ENCODE measurements at regions not wholly inside any gene's neighbourhood (a gene's known extent, or its start where the extent isn't known, plus 50 kb on each side); places are given as distances from the start of the nearest gene placed in this dataset.
"Not testable (repeated sequence)": the region's sequence is repeated elsewhere in the genome, so short reads cannot be mapped to it uniquely, and the experiment has no call there.

DNA sequence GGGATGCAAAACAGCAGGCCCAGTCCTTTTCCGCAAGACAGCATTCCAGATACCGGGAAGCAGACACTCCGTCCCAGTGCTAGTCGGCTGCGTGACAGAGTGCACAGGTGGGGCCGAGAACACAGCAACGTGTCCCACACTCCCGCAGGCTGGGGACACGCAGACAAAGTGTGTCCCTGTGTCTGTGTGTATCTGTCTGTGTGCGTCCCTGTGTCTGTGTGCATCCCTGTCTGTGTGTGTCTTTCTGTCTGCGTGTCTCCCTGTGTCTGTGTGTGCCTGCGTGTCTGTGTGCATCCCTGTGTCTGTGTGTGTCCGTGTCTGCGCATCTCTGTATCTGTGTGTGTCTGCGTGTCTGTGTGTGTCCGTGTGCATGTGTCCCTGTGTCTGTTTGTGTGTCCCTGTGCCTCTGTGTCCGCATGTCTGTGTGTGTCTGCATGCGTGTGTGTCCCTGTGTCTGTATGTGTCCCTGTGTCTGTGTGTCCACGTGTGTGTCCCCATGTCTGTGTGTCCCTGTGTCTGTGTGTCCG is 137.0 kb downstream of the MRPL36 start:
- Mint-ChIP-seq H3K9me3 (no peaks in the 10 kb centered on the region), H3K36me3 (ENCODE audit: low read depth) (no peaks in the 10 kb centered on the region), H3K27ac (no peak overlapping the region), H3K4me3 (no peak overlapping the region), H3K27me3 (peaks cover 40% of the 10 kb centered on the region), H3K4me1 (ENCODE audit: low read depth) (no peaks in the 10 kb centered on the region)
- intact Hi-C loops (cut with micrococcal nuclease), result loop anchor here (10.0 kb wide), 1 partner anchor 738 kb away; no protein-coding TSS in a partner anchor

DNA sequence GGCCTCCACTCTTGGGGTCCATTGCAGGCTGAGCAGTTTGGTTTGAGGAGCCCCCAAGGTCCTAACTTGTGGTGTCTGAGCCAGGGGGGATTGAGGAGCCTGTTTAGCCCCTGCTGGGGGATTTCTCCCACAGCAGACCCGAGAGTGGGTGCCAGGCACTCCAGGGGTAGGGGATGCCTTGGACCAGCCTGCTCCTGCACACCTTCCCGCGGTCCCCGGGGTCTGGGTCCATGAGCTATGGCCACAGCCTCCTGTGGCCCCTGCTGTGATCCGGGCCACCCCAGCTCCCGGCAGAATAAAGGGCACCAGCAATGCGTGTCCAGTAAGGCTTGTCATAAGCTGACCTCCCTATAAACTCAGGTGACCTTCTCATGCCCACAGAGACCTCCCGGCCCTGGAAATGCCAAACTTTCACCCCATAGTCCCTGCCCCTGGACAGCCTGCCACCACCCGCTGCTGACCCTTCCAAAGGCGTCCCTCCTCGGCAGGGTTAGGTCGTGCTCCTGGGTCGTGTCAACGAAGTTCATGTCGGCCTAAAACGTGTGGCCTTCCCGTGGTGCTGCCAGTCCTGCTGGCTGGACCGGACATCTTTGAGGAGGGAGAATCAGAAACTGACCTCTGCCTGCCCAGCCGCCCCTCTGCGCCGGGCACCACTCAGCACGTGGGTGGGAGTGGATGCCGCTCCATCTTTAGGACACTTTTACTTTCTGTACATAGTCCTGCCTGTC is 137.6 kb downstream of the MRPL36 start:
- Mint-ChIP-seq H3K36me3 (ENCODE audit: low read depth) (no peaks in the 10 kb centered on the region), H3K27ac (no peak overlapping the region), H3K9me3 (no peaks in the 10 kb centered on the region), H3K4me3 (no peak overlapping the region), H3K27me3 (peaks cover 42% of the 10 kb centered on the region), H3K4me1 (ENCODE audit: low read depth) (no peaks in the 10 kb centered on the region)
- intact Hi-C loops (cut with micrococcal nuclease), result loop anchor here (10.0 kb wide), 1 partner anchor 737 kb away; no protein-coding TSS in a partner anchor

DNA sequence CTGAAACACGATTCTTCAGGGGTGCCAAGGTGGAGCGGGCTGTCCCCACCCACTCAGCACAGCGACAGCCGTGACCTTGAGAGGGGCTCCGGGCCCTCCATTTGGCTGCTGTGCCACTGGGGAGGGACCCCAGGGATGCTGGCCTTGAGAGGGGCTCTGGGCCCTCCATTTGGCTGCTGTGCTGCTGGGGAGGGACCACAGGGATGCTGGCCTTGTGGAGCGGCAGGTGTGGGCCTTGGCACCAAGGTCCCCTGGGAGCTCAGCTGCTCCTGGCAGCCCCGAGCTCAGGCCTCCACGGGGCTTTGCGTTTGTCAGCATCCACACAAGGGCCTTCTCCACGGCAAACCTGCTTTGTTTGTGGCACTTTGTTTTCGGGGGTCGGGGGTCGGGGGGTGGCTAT is 137.6 kb upstream of the LPCAT1 start:
- H3K27me3 Mint-ChIP-seq, result peaks cover 39% of the 10 kb centered on the region
- H3K27ac Mint-ChIP-seq, result no peak overlapping the region
- no peak overlapping the region for H3K4me3 Mint-ChIP-seq
- no peaks in the 10 kb centered on the region for H3K4me1 Mint-ChIP-seq (ENCODE audit: low read depth)
- H3K36me3 Mint-ChIP-seq (ENCODE audit: low read depth), result no peaks in the 10 kb centered on the region
- H3K9me3 Mint-ChIP-seq, result no peaks in the 10 kb centered on the region
- intact Hi-C loops (cut with micrococcal nuclease), result loop anchor here (10.0 kb wide), 1 partner anchor 737 kb away; no protein-coding TSS in a partner anchor

DNA sequence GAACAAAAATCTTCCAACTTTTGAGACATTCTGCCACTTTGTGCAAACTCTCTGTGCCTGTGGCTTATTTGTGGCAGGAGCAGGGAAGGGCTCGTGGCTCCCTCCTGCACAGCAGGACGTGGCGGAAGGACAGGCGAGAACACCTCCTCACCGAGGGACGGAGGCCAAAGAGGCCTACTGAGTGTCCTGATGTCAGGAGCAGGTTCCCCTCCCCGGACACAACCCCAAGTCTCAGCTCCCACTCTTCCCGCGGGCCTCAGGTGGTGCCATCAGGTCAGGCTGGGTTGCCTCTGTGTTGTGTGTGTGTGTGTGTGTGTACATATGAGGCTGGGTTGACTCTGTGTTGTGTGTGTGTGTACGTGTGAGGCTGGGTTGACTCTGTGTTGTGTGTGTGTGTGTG is 136.8 kb upstream of the LPCAT1 start:
- no peaks in the 10 kb centered on the region for H3K9me3 Mint-ChIP-seq
- no peak overlapping the region for H3K4me3 Mint-ChIP-seq
- no peaks in the 10 kb centered on the region for H3K4me1 Mint-ChIP-seq (ENCODE audit: low read depth)
- intact Hi-C loops (cut with micrococcal nuclease), result loop anchor here (10.0 kb wide), 1 partner anchor 736 kb away; no protein-coding TSS in a partner anchor
- no peaks in the 10 kb centered on the region for H3K36me3 Mint-ChIP-seq (ENCODE audit: low read depth)
- no peak overlapping the region for H3K27ac Mint-ChIP-seq
- peaks cover 37% of the 10 kb centered on the region for H3K27me3 Mint-ChIP-seq

DNA sequence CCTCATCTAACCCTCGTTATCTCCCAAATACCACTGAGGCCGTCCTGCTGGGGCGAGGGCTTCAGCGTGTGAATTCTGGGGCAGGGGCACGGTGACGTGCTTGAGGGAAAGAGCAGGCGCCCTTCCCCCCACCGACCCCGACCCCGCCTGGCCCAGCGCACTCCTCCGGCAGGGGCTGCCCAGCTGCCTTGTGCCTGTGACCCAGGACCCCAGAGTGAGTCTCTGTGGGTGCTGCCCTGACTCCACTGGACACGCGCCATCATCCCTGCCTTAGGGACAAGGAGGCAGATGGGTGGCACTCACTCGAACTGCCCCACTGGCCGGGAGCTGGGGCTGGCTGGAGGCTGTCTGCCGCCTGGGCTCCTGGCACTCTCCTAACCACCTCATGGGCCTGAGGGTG is 136.2 kb upstream of the LPCAT1 start:
- Mint-ChIP-seq H3K4me3 (no peak overlapping the region), H3K27ac (no peak overlapping the region), H3K4me1 (ENCODE audit: low read depth) (no peaks in the 10 kb centered on the region), H3K36me3 (ENCODE audit: low read depth) (no peaks in the 10 kb centered on the region), H3K27me3 (peaks cover 37% of the 10 kb centered on the region), H3K9me3 (no peaks in the 10 kb centered on the region)
- intact Hi-C loops (cut with micrococcal nuclease), result loop anchor here (10.0 kb wide), 1 partner anchor 735 kb away; no protein-coding TSS in a partner anchor

DNA sequence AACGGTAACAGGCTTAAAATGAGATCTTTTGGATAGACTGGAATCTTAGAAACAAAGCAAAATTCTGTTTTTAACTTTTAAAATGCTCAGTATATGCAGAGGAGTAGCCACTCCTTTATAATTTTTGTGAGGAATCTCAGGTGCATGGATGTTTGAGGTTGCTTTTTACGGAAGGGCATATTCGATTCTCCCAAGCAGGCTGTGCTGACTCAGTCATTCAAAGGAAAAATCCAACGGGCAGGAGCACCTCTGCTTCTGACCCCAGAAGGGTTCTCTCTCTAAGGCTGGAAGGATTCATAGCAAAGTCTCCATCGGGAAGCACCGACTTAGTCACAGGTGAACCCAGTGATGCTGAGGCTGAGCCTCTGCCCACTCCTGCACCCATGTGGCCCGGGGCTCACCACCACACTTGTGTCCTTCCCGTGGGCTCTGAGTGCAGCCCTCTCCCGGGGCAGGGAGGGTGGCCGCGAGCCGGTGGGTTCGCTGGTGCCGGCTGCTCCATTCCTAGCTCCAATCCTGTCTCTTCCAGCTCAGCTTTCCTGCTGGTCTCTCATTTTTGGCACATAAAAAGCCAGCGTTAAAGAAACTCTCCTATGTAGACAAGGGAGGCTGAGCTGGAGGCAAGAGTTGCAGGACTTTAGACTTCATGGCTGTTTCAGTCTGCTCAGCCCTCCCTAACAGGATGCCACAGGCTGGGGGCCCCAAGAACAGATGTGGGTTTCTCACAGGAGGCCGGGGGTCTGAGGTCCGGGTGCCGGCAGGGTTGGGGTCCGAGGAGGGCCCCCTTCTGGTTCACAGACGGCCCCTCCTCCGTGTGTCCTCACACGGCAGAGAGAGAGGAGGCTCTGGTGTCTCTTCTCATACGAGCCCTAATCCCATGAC is 135.6 kb upstream of the LPCAT1 start:
- H3K27ac Mint-ChIP-seq, result no peak overlapping the region
- H3K36me3 Mint-ChIP-seq (ENCODE audit: low read depth), result no peaks in the 10 kb centered on the region
- no peaks in the 10 kb centered on the region for H3K4me1 Mint-ChIP-seq (ENCODE audit: low read depth)
- peaks cover 41% of the 10 kb centered on the region for H3K27me3 Mint-ChIP-seq
- no peaks in the 10 kb centered on the region for H3K9me3 Mint-ChIP-seq
- no peak overlapping the region for H3K4me3 Mint-ChIP-seq
- intact Hi-C loops (cut with micrococcal nuclease), result no loop called here

DNA sequence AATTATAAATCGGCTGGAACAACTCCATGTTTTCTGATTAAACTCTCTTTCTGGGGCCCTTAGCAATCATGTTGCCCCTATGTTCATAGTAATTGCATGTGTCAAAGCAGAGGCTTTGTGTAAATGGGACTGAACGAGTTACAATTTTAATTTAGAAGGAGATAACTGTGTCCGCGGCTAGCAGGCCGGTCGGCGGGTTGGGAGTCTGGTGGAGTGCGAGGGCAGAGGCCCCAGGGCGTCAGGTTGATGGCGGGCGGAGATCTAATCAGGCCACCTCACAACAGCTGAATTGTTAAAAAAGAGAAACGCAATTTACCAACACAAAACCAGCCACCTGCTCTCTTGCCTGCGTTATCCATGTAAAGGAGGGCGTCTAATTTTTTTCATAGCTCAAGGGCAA is 134.9 kb upstream of the LPCAT1 start:
- no peak overlapping the region for H3K4me3 Mint-ChIP-seq
- H3K27ac Mint-ChIP-seq, result no peak overlapping the region
- H3K4me1 Mint-ChIP-seq (ENCODE audit: low read depth), result no peaks in the 10 kb centered on the region
- H3K27me3 Mint-ChIP-seq, result peaks cover 45% of the 10 kb centered on the region
- H3K9me3 Mint-ChIP-seq, result no peaks in the 10 kb centered on the region
- H3K36me3 Mint-ChIP-seq (ENCODE audit: low read depth), result no peaks in the 10 kb centered on the region
- intact Hi-C loops (cut with micrococcal nuclease), result no loop called here

DNA sequence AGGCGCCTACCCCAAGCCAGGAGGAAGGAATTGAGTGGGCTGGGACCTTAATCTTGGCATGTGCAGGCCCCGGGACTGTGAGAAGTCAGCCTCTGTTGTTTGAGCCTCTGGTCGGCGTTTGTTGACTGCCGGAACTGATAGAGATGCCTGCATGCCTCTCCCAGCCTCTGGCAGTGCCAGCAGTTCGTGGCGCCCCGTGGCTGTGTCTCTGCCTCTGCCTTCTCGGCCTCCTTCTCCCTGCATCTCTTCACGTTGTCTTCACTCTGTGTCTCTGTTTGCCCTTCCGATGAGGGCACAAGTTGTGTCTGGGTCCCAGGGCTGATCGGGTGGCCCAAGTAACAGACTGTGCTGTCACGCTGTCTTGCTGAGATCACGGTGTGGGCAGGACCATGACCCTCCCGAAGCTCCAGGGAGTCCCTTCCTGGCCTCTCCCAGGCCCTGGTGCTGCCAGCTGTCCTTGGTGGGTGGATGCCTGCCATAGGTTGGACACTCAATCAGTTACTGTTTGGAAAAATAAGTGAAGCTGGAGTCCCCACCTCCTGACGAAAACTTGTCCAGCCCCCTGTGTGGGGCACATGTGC is 133.5 kb upstream of the LPCAT1 start:
- intact Hi-C loops (cut with micrococcal nuclease), result no loop called here
- no peak overlapping the region for H3K4me3 Mint-ChIP-seq
- peaks cover 9% of the 10 kb centered on the region for H3K4me1 Mint-ChIP-seq (ENCODE audit: low read depth)
- no peaks in the 10 kb centered on the region for H3K9me3 Mint-ChIP-seq
- peaks cover 54% of the 10 kb centered on the region for H3K27me3 Mint-ChIP-seq
- no peak overlapping the region for H3K27ac Mint-ChIP-seq
- no peaks in the 10 kb centered on the region for H3K36me3 Mint-ChIP-seq (ENCODE audit: low read depth)

DNA sequence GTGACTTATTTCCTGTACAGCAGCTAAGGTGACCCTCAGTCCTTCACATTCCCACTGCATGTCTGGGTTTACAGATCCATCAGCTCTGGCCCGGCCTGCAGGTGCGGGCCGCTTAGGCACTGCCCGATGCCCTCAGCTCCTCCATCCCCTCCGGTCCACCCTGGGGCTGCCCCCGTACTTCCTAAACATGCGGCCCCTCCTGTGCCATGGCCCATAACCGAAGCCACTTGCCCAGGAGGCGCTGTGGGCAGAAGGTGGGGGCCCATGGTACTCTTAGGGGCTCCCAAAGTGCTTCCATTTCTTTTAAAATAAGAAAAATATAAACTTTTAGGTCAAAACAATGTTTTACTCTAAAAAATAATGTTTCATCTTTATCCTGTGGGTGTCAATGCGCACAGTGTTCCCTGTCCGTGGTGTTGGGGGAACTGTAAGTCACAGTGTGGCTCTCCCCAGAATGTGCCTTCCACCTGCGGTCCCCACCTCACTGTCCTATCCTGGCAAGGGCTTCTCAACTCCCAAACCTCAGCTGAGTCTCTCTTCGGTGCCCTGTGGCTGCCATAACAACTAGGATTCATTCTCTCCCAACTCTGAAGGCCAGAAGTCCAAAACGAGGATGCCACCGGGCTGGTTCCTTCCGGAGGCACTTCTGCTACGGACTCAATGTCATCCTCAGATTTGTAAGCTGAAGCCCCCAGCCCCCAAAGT is 132.7 kb upstream of the LPCAT1 start:
- intact Hi-C loops (cut with micrococcal nuclease), result no loop called here
- H3K36me3 Mint-ChIP-seq (ENCODE audit: low read depth), result no peaks in the 10 kb centered on the region
- H3K27me3 Mint-ChIP-seq, result peaks cover 59% of the 10 kb centered on the region
- no peaks in the 10 kb centered on the region for H3K9me3 Mint-ChIP-seq
- peaks cover 9% of the 10 kb centered on the region for H3K4me1 Mint-ChIP-seq (ENCODE audit: low read depth)
- no peak overlapping the region for H3K27ac Mint-ChIP-seq
- no peak overlapping the region for H3K4me3 Mint-ChIP-seq

DNA sequence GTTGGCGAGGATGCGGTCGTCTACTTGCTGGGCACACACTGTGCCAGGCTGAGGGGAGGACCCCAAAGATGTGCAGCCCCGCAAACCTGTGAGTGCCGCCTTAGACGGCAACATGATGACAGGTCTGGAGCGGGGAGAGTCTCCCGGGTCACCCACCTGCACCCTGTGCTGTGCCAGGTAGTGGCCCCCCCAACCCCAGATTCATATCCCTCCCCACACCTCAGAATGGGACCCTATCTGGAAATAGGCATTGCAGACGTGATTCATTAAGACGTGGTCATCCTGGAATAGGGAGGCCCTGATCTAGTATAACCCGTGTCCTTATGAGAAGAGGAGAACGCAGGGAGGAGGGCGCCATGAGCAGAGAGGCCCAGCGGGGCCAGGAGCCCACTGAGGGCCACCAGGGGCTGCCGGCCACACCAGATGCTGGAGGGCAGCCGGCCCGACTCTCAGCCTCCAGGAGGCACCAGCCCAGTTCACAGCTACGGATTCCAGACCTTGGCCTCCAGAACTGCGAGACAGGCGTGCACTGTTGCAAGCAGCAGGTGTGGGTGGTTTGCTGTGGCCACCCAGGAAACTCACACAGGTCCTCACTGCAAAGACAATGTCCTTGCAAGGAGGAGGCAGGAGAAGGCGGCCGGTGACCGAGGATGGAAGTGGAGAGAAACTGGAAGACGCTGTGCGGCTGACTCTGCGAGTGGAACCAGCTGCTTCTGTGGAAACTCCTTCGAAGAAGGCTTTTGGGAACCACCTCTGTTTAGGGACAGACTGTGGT is 131.9 kb upstream of the LPCAT1 start:
- Mint-ChIP-seq H3K4me3 (no peak overlapping the region), H3K27ac (no peak overlapping the region), H3K36me3 (ENCODE audit: low read depth) (no peaks in the 10 kb centered on the region), H3K27me3 (peaks cover 59% of the 10 kb centered on the region), H3K4me1 (ENCODE audit: low read depth) (peaks cover 9% of the 10 kb centered on the region), H3K9me3 (no peaks in the 10 kb centered on the region)
- intact Hi-C loops (cut with micrococcal nuclease), result no loop called here

DNA sequence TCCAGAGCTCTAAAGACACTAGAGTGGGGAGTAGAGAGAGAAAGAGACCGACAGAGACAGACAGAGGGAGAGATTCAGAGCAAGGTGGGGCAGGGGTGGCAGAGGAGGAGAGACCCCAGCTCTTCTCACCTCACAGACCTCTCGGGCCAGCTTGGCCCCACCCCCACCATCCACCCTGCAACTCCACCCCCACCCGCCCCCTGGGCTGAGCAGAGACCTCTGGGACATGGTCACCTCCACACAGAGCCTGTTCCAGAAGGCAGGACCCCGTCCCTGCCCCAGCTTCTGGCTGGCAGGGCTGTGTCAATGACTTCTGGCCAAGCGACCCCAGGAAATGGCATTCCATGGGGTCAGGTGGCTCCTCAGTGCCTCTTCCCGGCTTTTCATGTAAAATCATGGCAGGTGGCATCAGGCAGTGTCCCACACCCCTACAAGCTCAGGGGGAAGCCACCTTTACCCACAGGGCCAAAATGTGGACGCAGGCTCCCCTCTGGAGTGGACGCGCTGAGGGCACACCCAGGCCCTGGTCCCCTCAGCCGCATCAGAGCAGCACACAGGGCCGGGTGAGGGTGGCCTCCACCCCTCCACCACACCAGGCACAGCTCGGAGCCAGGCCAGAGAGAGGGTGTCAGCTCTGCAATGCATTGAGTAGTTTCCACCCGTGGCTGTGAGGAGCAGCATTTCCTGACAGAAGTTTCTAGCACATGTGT is 131.2 kb upstream of the LPCAT1 start:
- no peak overlapping the region for H3K27ac Mint-ChIP-seq
- no peaks in the 10 kb centered on the region for H3K9me3 Mint-ChIP-seq
- H3K27me3 Mint-ChIP-seq, result peaks cover 55% of the 10 kb centered on the region
- intact Hi-C loops (cut with micrococcal nuclease), result no loop called here
- peaks cover 9% of the 10 kb centered on the region for H3K4me1 Mint-ChIP-seq (ENCODE audit: low read depth)
- no peaks in the 10 kb centered on the region for H3K36me3 Mint-ChIP-seq (ENCODE audit: low read depth)
- H3K4me3 Mint-ChIP-seq, result no peak overlapping the region

DNA sequence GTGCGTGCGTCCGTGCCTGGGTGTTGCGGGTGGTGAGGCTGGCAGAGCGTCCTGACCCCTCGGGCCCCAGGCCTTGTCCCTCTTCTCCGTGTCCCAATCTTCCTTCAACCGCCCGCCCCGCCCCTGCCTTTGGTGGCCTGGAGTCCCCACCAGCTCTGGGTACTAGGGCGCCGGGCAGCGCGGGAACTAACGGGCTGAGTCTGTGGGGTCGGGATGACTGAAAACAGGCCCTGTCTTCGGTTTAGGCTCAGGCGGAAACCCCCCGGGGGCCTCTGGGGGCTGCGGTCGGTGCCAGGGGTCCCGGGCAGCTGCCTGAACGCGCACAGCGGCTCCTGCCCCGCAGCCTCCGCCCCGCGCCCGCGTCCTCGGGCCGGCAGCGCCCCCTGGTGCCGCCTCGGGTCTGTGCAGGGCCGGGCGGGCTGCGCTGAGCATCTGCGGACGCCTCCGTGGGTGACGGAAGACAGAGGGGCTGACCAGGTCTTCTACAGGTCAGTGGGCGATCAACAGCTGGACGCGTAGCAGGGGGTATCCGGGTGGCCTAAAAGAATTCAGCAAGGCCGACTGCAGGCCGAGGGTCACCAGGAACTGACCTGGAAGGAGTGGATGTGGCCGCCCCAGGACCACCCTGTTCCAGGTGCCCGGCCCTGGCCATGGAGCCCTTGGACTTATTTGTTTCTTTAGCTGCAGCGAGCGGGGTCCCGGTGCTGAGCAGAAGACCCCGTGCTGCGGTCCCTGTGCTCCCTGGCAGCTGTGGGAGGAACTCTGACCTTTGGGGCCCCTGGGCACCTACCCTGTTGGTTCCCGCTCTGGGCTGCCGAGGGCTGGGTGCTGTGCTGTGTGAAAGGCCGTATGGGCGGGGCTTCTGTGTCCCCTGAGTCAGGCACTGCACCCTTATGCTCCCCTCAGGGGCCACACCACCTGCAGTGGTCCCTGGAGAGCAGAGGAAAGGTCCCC is 130.2 kb upstream of the LPCAT1 start:
- H3K27ac Mint-ChIP-seq; H3K4me3 Mint-ChIP-seq; H3K36me3 Mint-ChIP-seq (ENCODE audit: low read depth); H3K4me1 Mint-ChIP-seq (ENCODE audit: low read depth); intact Hi-C loops (cut with micrococcal nuclease); H3K9me3 Mint-ChIP-seq: not testable (repeated sequence)
- peaks cover 58% of the 10 kb centered on the region for H3K27me3 Mint-ChIP-seq
